ENCODE measurements at regions not wholly inside any gene's neighbourhood (a gene's known extent, or its start where the extent isn't known, plus 50 kb on each side); places are given as distances from the start of the nearest gene placed in this dataset.
"Not testable (repeated sequence)": the region's sequence is repeated elsewhere in the genome, so short reads cannot be mapped to it uniquely, and the experiment has no call there.

GRCh38 chr2:2899826-2900225 lies 477.8 kb downstream of the EIPR1 start:
- H3K9me3 ChIP-seq (ENCODE audit: insufficient read depth, low read length) = no peaks in the 10 kb centered on the region
- no peak overlapping the region for H3K9ac ChIP-seq (ENCODE audit: low read length)
- TF ChIP-seq EZH2phosphoT487 (conservative IDR thresholded peaks at IDR 0.05; ENCODE audit: low read length) = no peak
- TF ChIP-seq CTCF (IDR thresholded peaks at IDR 0.05; ENCODE audit: insufficient read depth, low read length, poor library complexity, severe bottlenecking) = no peak
- no peaks in the 10 kb centered on the region for H3F3A ChIP-seq (ENCODE audit: insufficient read depth)
- no peak overlapping the region for H2AFZ ChIP-seq (ENCODE audit: low read depth, low read length, severe bottlenecking)
- H4K20me1 ChIP-seq (ENCODE audit: low read depth, low read length) = no peaks in the 10 kb centered on the region
- no peaks in the 10 kb centered on the region for H3K36me3 ChIP-seq (ENCODE audit: low read length)
- H3K79me2 ChIP-seq (ENCODE audit: insufficient read depth, low read length) = no peaks in the 10 kb centered on the region
- H3K4me2 ChIP-seq (ENCODE audit: low read depth, low read length, poor library complexity, severe bottlenecking) = no peak overlapping the region
- no peaks in the 10 kb centered on the region for H3K9me2 ChIP-seq (replicated peaks; ENCODE audit: insufficient read depth, low read length)
- no peak overlapping the region for H3K27ac ChIP-seq (ENCODE audit: low read depth, low read length)
- no peaks in the 10 kb centered on the region for H3K27me3 ChIP-seq (ENCODE audit: low read length)
- no peak overlapping the region for H3K4me3 ChIP-seq (ENCODE audit: insufficient read depth, low read length, poor library complexity, severe bottlenecking)

GRCh38 chr2:2898744-2899143 lies 478.9 kb downstream of the EIPR1 start:
- Histone ChIP-seq H3K9ac (ENCODE audit: low read length) (no peak overlapping the region), H3K36me3 (ENCODE audit: low read length) (no peaks in the 10 kb centered on the region), H3F3A (ENCODE audit: insufficient read depth) (no peaks in the 10 kb centered on the region), H3K4me3 (ENCODE audit: insufficient read depth, low read length, poor library complexity, severe bottlenecking) (no peak overlapping the region), H3K27me3 (ENCODE audit: low read length) (no peaks in the 10 kb centered on the region), H2AFZ (ENCODE audit: low read depth, low read length, severe bottlenecking) (no peak overlapping the region), H3K79me2 (ENCODE audit: insufficient read depth, low read length) (no peaks in the 10 kb centered on the region), H3K4me2 (ENCODE audit: low read depth, low read length, poor library complexity, severe bottlenecking) (no peak overlapping the region), H4K20me1 (ENCODE audit: low read depth, low read length) (no peaks in the 10 kb centered on the region), H3K27ac (ENCODE audit: low read depth, low read length) (no peak overlapping the region), H3K9me2 (replicated peaks; ENCODE audit: insufficient read depth, low read length) (no peaks in the 10 kb centered on the region), H3K9me3 (ENCODE audit: insufficient read depth, low read length) (no peaks in the 10 kb centered on the region)
- TF ChIP-seq CTCF (IDR thresholded peaks at IDR 0.05; ENCODE audit: insufficient read depth, low read length, poor library complexity, severe bottlenecking) (no peak), EZH2phosphoT487 (conservative IDR thresholded peaks at IDR 0.05; ENCODE audit: low read length) (no peak)

- no peaks in the 10 kb centered on the region for H3K79me2 ChIP-seq (ENCODE audit: insufficient read depth, low read length)
- H4K20me1 ChIP-seq (ENCODE audit: low read depth, low read length) = no peaks in the 10 kb centered on the region
- no peak overlapping the region for H3K4me2 ChIP-seq (ENCODE audit: low read depth, low read length, poor library complexity, severe bottlenecking)
- TF ChIP-seq EZH2phosphoT487 (conservative IDR thresholded peaks at IDR 0.05; ENCODE audit: low read length) = no peak
- no peak for TF ChIP-seq CTCF (IDR thresholded peaks at IDR 0.05; ENCODE audit: insufficient read depth, low read length, poor library complexity, severe bottlenecking)
- no peak overlapping the region for H3K27ac ChIP-seq (ENCODE audit: low read depth, low read length)
- H3K36me3 ChIP-seq (ENCODE audit: low read length) = no peaks in the 10 kb centered on the region
- H2AFZ ChIP-seq (ENCODE audit: low read depth, low read length, severe bottlenecking) = no peak overlapping the region
- no peaks in the 10 kb centered on the region for H3K27me3 ChIP-seq (ENCODE audit: low read length)
- no peak overlapping the region for H3K4me3 ChIP-seq (ENCODE audit: insufficient read depth, low read length, poor library complexity, severe bottlenecking)
- no peaks in the 10 kb centered on the region for H3K9me2 ChIP-seq (replicated peaks; ENCODE audit: insufficient read depth, low read length)
- no peak overlapping the region for H3K9ac ChIP-seq (ENCODE audit: low read length)
- no peaks in the 10 kb centered on the region for H3F3A ChIP-seq (ENCODE audit: insufficient read depth)
- H3K9me3 ChIP-seq (ENCODE audit: insufficient read depth, low read length) = no peaks in the 10 kb centered on the region
Observed at GRCh38 chr2:2896643-2897042, 481.0 kb downstream of the EIPR1 start.

- Histone ChIP-seq H3K4me2 (ENCODE audit: low read depth, low read length, poor library complexity, severe bottlenecking) (no peak overlapping the region), H3K9ac (ENCODE audit: low read length) (no peak overlapping the region), H3K9me2 (replicated peaks; ENCODE audit: insufficient read depth, low read length) (no peaks in the 10 kb centered on the region)
Observed at GRCh38 chr2:2896011-2896410, 481.6 kb downstream of the EIPR1 start.

GRCh38 chr2:2894011-2894410 lies 483.6 kb downstream of the EIPR1 start:
- H3K9ac ChIP-seq (ENCODE audit: low read length); H3K9me3 ChIP-seq (ENCODE audit: insufficient read depth, low read length); H3K79me2 ChIP-seq (ENCODE audit: insufficient read depth, low read length); H2AFZ ChIP-seq (ENCODE audit: low read depth, low read length, severe bottlenecking); H3K27me3 ChIP-seq (ENCODE audit: low read length); H3F3A ChIP-seq (ENCODE audit: insufficient read depth); H3K27ac ChIP-seq (ENCODE audit: low read depth, low read length); H3K4me2 ChIP-seq (ENCODE audit: low read depth, low read length, poor library complexity, severe bottlenecking); H3K36me3 ChIP-seq (ENCODE audit: low read length); H3K9me2 ChIP-seq (replicated peaks; ENCODE audit: insufficient read depth, low read length); H3K4me3 ChIP-seq (ENCODE audit: insufficient read depth, low read length, poor library complexity, severe bottlenecking); H4K20me1 ChIP-seq (ENCODE audit: low read depth, low read length): not testable (repeated sequence)

More at GRCh38 chr2:2896011-2896410, 481.6 kb downstream of the EIPR1 start:
- Histone ChIP-seq H3K9me3 (ENCODE audit: insufficient read depth, low read length) (no peaks in the 10 kb centered on the region), H2AFZ (ENCODE audit: low read depth, low read length, severe bottlenecking) (no peak overlapping the region), H3F3A (ENCODE audit: insufficient read depth) (no peaks in the 10 kb centered on the region), H3K36me3 (ENCODE audit: low read length) (no peaks in the 10 kb centered on the region), H3K27ac (ENCODE audit: low read depth, low read length) (no peak overlapping the region), H3K4me3 (ENCODE audit: insufficient read depth, low read length, poor library complexity, severe bottlenecking) (no peak overlapping the region), H4K20me1 (ENCODE audit: low read depth, low read length) (no peaks in the 10 kb centered on the region), H3K79me2 (ENCODE audit: insufficient read depth, low read length) (no peaks in the 10 kb centered on the region), H3K27me3 (ENCODE audit: low read length) (no peaks in the 10 kb centered on the region)
- TF ChIP-seq EZH2phosphoT487 (conservative IDR thresholded peaks at IDR 0.05; ENCODE audit: low read length) = no peak

Measured in SU-DHL-6 (cell line).